IPS-15b (cell line): ENCODE measurements at regions not wholly inside any gene's neighbourhood (a gene's known extent, or its start where the extent isn't known, plus 50 kb on each side); places are given as distances from the start of the nearest gene placed in this dataset.

ENCODE experiments used
- H3K27me3 ChIP-seq: one replicate; pipeline ENCODE4 v1.6.1; 2013; ENCODE audit warnings: low read length; ENCODE audit not compliant: control insufficient read depth, insufficient read depth
- H3K36me3 ChIP-seq: one replicate; pipeline ENCODE4 v1.6.1; 2013; ENCODE audit warnings: low read length; ENCODE audit not compliant: control insufficient read depth, insufficient read depth
- H3K4me1 ChIP-seq: one replicate; pipeline ENCODE4 v1.6.1; 2013; ENCODE audit warnings: mild to moderate bottlenecking, low read length; ENCODE audit not compliant: control insufficient read depth, insufficient read depth
- H3K4me3 ChIP-seq: one replicate; pipeline ENCODE4 v1.5.1; 2013; ENCODE audit warnings: low read depth, low read length
- H3K9ac ChIP-seq: one replicate; pipeline ENCODE4 v1.6.1; 2013; ENCODE audit warnings: low read depth, mild to moderate bottlenecking, low read length
- H3K9me3 ChIP-seq: one replicate; pipeline ENCODE4 v1.6.1; 2013; ENCODE audit warnings: mild to moderate bottlenecking, low read length; ENCODE audit not compliant: control insufficient read depth, insufficient read depth

DNA sequence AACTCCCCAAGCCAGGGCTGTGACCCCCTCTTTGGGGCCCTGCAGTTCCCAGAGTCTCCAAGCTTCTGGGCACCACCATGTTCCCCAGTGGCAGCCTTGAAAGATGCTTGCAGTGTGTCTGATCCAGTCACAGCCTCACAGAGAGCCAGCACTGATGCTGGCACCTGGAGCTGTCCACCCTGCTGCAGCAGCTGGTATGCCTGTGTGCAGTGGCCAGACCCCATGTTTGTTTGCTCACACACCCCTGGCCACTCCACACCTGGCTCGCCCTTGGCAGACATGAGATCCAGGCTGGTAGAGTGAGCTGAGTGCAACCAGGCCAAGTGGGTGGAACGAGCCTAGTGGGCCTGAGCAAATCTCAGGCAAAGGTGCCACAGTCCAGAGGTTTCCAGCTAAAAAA, 106.0 kb downstream of the C9orf50 start:
- Histone ChIP-seq H3K9me3 (peaks cover 15% of the 10 kb centered on the region), H3K4me3 (no peak overlapping the region), H3K4me1 (no peaks in the 10 kb centered on the region), H3K27me3 (no peaks in the 10 kb centered on the region), H3K36me3 (no peaks in the 10 kb centered on the region), H3K9ac (no peak overlapping the region)

DNA sequence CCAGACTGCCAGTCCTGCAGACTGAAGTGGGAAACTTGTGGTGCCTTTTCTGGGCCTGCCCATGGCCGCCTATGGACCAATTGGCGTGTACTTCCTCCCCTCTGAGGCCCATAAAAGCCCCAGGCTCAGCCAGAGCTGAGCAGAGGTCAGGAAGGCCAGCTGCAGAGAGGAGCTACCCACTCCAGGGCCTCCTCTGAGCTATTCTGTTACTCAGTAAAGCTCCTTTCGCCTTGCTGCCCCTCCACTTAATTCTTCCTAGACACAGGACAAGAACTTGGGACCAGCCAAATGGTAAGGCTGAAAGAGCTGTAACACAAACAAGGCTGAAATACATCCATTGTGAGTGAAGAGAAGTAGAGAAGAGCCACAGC, 106.4 kb downstream of the C9orf50 start:
- H3K4me1 ChIP-seq = no peaks in the 10 kb centered on the region
- no peak overlapping the region for H3K4me3 ChIP-seq
- no peaks in the 10 kb centered on the region for H3K27me3 ChIP-seq
- H3K9ac ChIP-seq = no peak overlapping the region
- H3K9me3 ChIP-seq = peaks cover 15% of the 10 kb centered on the region
- H3K36me3 ChIP-seq = no peaks in the 10 kb centered on the region

DNA sequence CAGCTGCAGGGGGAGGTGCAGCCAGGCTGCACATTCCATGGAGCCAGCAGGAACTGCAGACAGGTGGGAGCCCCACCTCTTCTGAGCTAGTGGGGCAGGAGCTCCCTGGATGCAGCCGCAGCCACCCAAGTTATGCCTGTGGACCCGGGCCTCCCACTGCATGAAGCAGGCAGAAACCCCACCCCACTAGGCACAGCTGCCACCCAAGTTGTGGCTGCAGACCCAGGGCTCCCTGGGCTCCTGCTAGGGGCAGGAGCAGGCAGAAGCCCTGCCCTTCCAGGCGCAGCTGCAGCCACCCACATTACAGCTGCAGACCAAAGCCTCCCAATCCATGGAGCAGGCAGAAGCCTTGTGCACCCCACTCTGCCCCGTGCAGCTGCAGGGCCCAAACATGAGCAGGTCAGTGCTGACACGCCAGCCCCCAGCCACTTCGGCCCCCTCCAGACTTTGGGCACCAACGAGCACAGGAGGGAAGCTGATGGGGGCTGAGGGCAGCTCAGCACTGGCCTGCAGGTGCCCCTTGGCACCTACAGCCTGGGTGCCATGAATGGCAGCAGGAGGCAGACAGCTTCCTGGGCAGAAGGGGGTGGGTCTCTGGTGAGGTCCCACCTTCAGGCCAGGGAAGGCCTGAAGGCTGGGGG, 106.9 kb downstream of the C9orf50 start:
- Histone ChIP-seq H3K36me3 (no peaks in the 10 kb centered on the region), H3K9ac (no peak overlapping the region), H3K4me3 (no peak overlapping the region), H3K27me3 (no peaks in the 10 kb centered on the region), H3K9me3 (peaks cover 15% of the 10 kb centered on the region), H3K4me1 (no peaks in the 10 kb centered on the region)

DNA sequence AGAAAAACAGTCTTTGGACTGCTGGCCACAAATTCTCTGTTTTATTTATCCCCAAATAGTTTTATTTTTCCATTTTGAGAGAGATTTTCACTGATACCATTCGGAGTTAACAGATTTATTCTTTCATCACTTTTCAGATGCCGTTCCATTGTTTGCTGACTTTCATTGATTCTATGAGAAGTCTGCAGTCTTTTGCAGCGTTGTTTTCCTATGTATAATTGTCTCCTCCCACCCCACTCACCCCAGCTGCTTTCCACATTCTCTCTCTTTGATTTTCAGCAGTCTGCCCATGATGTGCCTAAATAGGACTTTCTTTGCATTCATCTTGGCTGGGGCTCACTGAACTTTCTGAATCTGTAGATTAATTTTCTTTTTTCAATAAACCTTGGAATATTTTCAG, 107.6 kb downstream of the C9orf50 start:
- H3K27me3 ChIP-seq = no peaks in the 10 kb centered on the region
- H3K4me3 ChIP-seq = no peak overlapping the region
- peaks cover 15% of the 10 kb centered on the region for H3K9me3 ChIP-seq
- no peaks in the 10 kb centered on the region for H3K4me1 ChIP-seq
- H3K9ac ChIP-seq = no peak overlapping the region
- H3K36me3 ChIP-seq = no peaks in the 10 kb centered on the region

DNA sequence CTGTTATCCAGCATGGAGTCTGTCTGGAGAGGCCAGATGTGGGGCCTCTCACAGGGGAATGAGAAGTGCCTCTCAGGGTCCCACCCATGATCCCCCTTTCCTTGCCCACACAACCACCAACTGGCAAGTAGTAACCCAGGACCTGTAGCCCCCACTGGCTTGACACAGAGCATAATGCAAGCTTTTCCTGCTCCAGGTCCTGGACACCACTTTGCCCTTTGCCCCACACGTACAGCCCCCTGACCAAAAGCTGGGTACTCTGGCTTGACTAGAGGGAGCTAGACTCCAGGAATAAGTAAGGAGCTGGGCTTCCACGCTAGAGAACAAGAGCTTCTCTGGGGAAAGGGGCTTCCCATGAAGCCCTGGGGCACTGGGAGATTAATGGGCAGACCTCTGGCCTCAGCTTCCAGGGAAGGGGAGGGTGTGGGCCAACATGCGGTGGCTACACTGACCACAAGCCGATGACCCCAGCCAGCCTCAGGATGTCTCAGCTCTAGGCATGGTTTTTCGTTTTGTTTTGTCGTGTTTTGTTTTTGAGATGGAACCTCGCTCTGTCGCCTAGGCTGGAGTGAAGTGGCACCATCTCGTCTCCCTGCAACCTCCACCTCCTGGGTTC, 109.5 kb downstream of the C9orf50 start:
- H3K9me3 ChIP-seq = peaks cover 15% of the 10 kb centered on the region
- no peaks in the 10 kb centered on the region for H3K4me1 ChIP-seq
- H3K36me3 ChIP-seq = no peaks in the 10 kb centered on the region
- no peaks in the 10 kb centered on the region for H3K27me3 ChIP-seq
- no peak overlapping the region for H3K9ac ChIP-seq
- H3K4me3 ChIP-seq = no peak overlapping the region

DNA sequence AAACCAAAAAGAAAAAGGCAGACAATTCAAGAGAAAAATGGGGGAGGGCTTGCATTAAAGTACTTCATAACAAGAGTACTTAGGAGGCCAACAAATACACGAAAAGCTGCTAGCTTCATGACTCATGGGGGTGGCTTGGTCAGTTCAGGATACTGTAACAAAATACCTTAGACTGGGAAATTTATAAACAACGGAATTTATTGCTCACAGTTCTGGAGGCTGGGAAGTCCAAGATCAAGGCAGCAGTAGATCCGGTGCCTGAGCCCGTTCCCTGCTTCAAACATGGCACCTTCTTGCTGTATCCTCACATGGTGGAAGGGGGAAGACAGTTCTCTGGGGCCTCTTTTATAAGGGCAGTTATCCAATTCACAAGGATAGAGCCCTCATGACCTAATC, 111.4 kb downstream of the C9orf50 start:
- no peak overlapping the region for H3K9ac ChIP-seq

DNA sequence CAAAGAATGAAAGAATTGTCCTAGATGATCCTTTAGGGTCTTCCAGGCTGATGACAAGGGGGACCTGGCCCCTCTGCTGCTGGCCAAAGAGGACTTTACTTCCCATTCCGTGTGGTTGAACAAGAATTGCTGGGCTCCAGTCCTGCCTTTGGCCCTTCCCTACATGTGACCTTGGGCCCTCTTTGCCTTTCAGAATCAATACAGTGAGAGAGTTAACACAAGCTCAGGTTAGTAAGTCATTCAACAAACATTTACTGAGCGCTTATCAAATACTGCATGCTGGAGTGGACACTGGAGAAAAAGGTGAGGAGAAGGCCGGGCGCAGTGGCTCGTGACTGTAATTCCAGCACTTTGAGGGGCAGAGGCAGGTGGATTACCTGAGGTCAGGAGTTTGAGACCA, 113.1 kb downstream of the C9orf50 start:
- no peaks in the 10 kb centered on the region for H3K4me1 ChIP-seq
- no peak overlapping the region for H3K4me3 ChIP-seq
- H3K27me3 ChIP-seq = no peaks in the 10 kb centered on the region
- no peaks in the 10 kb centered on the region for H3K9me3 ChIP-seq
- no peaks in the 10 kb centered on the region for H3K36me3 ChIP-seq
- no peak overlapping the region for H3K9ac ChIP-seq

More for the DNA sequence above, 111.4 kb downstream of the C9orf50 start:
- H3K4me1 ChIP-seq = no peaks in the 10 kb centered on the region
- no peaks in the 10 kb centered on the region for H3K27me3 ChIP-seq
- no peak overlapping the region for H3K4me3 ChIP-seq
- H3K9me3 ChIP-seq = peaks cover 6% of the 10 kb centered on the region
- H3K36me3 ChIP-seq = no peaks in the 10 kb centered on the region

DNA sequence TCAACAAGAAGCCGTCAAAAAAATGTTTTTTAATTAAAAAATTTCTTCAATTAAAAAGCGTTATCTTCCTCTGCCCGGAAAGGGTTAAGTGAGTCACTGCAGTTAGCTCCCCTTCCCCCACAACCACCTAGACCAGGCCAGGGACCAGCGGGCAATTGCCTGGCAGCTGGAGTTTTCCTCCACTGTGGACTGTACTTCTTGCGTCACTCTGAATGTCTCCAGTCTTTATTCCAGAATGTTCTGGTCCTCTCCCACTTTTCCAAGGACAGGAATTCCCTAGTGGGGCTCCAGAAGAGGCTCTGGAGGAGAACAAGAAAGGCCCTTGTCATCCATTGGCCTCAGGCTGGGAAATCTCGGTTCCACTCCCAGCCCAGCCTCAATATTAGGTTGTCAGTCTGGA, 114.0 kb downstream of the C9orf50 start:
- no peak overlapping the region for H3K9ac ChIP-seq

DNA sequence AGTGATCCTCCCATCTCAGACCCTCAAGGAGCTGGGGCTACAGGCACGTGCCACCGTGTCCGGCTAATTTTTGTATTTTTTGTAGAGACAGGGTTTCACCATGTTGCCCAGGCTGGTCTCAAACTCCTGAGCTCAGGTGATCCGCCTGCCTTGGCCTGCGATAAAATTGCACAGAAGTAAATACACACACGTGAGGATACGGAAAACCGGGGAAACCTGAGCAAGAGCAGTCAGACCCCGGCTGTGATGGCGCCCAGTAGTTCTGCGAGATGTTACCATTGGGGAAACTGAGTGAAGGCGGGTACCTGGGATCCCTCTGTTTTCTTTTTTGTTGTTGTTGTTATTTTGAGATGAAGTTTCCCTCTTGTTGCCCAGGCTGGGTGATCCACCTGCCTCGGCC, 114.9 kb downstream of the C9orf50 start:
- Histone ChIP-seq H3K36me3 (no peaks in the 10 kb centered on the region), H3K27me3 (no peaks in the 10 kb centered on the region), H3K4me3 (no peak overlapping the region), H3K9me3 (no peaks in the 10 kb centered on the region), H3K9ac (no peak overlapping the region), H3K4me1 (peaks cover under 1% of the 10 kb centered on the region)

More for the DNA sequence above, 114.0 kb downstream of the C9orf50 start:
- Histone ChIP-seq H3K4me3 (no peak overlapping the region), H3K4me1 (no peaks in the 10 kb centered on the region), H3K27me3 (no peaks in the 10 kb centered on the region), H3K9me3 (no peaks in the 10 kb centered on the region), H3K36me3 (no peaks in the 10 kb centered on the region)

DNA sequence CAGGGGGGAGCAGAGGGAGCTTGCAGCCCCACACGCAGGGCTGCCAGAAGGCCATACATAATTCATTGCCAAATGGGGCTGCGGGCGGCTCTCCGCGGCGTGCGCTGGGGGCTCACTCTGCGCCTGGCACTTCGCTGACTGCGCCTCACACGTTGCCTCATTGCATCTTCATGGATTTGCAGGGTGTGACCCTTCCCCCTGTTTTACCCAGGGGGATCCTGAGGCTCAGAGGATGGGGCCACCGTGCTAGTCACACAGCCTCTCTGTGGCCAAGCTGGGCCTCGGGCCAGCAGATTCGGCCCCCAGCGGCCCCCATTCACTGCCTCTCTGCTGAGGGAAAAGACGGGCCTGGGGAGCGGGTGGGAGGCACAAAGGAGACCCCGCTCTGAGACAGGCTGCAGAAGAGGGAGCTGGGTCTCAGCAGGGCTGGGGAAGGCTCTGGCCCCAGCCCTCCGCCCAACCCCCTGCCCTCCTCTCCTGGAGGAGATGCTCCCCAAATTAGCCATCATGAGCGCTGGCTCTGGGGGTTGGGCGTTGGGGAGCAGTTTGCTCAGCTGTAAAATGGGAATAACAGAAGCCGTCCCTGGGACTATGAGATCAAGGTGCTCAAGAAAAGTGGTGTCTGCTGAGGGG, 115.5 kb downstream of the C9orf50 start:
- no peak overlapping the region for H3K4me3 ChIP-seq
- peaks cover 5% of the 10 kb centered on the region for H3K4me1 ChIP-seq
- H3K36me3 ChIP-seq = no peaks in the 10 kb centered on the region
- H3K9me3 ChIP-seq = no peaks in the 10 kb centered on the region
- H3K9ac ChIP-seq = no peak overlapping the region
- no peaks in the 10 kb centered on the region for H3K27me3 ChIP-seq

DNA sequence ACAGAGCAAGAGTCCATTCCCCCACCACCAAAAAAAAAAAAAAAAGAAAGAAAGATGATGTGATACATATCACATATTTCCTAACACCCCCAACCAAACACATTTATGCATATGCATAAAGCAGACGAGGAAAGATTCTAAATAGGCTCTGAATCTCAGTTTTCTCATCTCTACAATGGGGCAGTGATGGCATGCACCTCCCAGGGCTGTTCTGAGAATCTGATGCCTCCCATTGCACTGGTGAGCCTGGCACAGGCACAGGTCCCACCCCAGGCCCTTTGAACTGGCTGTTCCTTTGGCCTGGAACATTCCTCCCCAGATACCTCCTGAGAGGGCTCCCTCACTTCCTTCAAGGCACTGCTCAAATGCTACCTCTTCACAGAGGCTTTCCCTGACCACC, 116.5 kb downstream of the C9orf50 start:
- Histone ChIP-seq H3K4me1 (peaks cover 10% of the 10 kb centered on the region), H3K27me3 (peaks cover under 1% of the 10 kb centered on the region), H3K9me3 (no peaks in the 10 kb centered on the region), H3K9ac (no peak overlapping the region), H3K36me3 (no peaks in the 10 kb centered on the region), H3K4me3 (no peak overlapping the region)

DNA sequence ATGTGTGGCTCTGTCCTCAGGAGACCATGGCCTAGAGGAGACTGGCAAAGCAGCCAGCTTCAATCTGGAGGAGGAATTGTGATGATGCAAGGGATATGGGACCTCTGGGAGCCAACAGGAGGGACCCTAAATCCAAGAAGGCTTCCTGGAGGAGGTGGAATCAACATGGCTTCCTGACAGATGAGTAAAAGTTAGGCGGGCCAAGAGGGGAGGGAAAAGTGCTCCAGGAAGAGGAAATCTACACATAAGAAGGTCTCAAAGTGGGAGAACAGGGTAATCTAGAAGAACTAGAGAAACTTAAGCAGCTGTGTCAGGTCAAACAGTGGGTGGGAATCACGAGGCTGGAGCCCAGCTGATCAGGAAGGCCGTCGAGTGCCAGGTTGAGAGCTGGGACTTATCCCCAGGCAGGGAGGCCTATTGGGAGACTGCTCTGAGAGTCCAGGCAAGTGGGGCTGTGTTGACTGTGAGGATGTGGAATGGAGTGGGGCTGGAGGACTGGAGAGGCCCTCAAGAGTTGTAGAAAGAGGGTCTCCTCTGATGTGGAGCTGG, 119.1 kb downstream of the C9orf50 start:
- Histone ChIP-seq H3K4me1 (peaks cover 14% of the 10 kb centered on the region), H3K9me3 (no peaks in the 10 kb centered on the region), H3K36me3 (no peaks in the 10 kb centered on the region), H3K4me3 (no peak overlapping the region), H3K9ac (no peak overlapping the region), H3K27me3 (peaks cover 2% of the 10 kb centered on the region)
